Glomerular visceral epithelial cell (primary cell): ENCODE measurements at regions not wholly inside any gene's neighbourhood (a gene's known extent, or its start where the extent isn't known, plus 50 kb on each side); places are given as distances from the start of the nearest gene placed in this dataset.
"Not testable (repeated sequence)": the region's sequence is repeated elsewhere in the genome, so short reads cannot be mapped to it uniquely, and the experiment has no call there.

Experiments used
- DNase-seq: peaks from one replicate; pipeline ENCODE4 v3.0.0-alpha.2; 2016; ENCODE audit errors: extremely low spot score

DNA sequence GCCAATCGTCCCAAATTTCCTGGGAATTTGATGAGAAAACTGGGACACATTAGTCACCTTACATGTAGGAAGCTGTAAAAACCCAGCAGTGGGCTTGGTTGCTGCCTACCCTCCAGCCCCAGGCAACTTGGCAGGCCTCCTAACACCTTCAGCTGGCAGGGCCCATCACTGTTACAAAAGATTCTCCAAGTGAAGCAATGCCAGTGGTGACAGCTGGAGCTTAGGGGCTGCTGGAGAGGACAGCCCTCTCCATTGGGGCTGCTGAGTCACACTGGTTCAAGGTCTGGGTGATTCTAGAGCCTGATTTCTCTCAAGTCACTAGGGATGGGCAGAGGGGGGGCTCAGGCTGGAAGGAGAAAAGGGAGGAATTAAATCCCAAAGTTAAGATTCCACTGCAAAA lies 180.6 kb downstream of the COPRS start:
- DNase-seq, result no peak

DNA sequence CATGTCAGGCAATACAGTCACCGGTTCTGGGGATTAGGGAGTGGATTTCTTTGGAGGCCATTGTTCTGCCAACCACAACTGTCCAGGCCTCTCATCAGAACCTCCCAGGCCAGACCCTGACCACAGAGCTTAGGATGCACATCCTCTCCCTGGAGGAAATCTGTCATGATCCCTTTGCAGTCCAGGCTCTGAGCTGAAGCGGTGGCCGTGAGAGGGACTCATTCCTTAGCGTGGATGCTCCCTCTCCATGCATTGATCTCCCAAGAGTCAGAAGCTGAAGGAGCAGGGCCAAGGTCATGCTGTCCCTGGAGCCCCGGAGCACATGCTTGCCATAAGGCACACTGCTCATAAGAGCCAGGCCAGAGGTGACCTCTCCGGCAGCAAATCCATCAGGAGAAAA lies 181.4 kb downstream of the COPRS start:
- DNase-seq, result no peak

DNA sequence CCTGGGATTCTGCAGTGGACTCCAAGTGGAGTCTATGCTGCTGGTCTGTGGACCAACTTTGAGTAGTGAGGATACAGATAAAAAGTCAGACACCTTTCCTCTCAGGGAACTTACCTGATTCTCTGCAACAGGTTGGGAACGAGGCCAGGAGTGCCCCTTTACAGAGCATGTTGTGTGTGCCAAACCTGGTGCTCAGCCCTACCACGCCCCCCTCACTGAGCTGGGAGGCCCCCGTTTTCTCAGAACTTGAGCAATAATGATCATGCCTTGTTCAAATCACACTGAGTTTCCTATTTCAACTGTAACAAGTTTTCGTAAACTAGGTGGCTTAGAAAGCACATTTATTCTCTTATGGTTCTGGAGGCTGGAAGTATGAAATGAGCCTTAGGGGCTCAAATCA lies 182.0 kb downstream of the COPRS start:
- no peak for DNase-seq

DNA sequence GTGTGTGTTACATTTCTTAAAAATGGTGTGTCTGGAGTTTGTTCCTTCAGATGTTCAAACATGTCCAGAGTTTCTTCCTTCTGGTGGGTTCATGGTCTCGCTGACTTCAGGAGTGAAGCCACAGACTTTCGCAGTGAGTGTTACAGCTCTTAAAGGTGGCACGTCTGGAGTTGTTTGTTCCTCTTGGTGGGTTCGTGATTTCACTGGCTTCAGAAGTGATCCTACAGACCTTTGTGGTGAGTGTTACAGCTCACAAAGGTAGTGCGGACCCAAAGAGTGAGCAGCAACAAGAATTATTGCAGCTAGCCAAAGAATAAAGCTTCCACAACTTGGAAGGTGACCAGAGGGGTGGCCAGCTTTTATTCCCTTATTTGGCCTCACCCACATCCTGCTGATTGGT lies 183.7 kb downstream of the COPRS start:
- not testable (repeated sequence) for DNase-seq

DNA sequence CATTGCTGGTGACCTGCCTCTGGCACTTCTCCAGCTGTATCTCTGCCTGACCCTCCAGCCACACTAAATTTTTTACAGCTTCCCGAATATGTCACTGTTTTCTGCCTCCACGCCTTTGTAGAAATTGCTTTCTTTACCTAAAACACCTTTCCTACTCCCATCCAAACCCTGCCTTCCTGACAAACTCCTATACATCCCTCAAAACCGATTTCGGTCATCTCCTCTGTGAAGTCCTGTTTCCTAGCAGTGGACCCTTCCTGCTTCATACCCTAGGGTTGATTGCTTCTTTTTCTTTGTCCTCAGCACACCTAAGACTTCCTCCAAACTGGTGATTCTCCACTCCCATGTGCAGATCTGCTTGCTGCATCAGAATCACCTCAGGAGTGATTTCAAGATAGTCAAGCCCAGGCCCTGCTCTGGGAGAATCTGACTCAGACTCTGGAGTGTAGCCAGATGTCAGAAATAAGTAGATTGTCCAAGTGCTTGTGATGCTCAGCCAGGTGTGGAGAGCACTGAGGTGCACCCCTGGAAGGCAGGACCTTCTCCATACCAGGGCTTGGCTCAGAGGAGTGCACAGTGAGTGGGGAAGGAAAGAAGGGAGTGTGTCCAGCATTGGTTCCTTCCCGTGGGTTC lies 184.2 kb downstream of the COPRS start:
- DNase-seq, result peak; percentile 80

DNA sequence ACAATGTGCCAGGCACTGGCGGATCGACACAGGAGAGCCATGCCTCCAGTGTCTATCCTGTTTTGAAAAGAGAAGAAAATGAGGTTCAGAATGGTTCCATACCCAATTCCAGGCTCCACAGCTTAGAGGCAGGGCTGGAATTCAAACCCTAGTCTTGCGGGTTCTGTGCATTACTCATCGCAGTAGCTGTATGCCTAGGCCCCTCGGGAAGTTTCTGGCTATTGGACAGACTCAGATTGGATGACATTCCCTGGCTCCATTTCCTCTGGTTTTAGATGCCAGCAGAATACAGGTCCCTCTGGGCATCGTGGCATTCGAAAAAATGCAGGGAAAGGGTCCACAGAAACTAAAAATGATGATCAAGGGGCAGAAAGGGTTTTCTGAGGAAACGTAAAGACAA lies 184.7 kb downstream of the COPRS start:
- DNase-seq, result peak; percentile 51

DNA sequence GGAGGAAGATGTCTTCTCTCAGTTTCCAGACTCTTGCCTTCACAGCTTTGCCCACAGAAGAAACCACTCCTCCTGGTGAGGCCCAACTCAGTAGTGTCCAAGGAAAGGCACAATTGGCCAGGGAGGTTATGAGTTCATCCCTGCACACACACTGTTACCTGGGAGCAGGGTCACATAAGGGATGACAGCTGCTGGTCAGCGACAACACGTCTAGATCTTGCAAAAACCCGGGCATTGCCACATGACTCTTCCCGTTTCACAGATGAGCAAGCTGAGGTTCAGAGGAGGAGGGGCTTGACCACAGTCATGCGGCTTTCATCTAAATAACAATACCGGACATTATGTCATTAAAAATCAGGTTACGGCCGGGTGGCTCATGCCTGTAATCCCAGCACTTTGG lies 186.0 kb downstream of the COPRS start:
- no peak for DNase-seq

DNA sequence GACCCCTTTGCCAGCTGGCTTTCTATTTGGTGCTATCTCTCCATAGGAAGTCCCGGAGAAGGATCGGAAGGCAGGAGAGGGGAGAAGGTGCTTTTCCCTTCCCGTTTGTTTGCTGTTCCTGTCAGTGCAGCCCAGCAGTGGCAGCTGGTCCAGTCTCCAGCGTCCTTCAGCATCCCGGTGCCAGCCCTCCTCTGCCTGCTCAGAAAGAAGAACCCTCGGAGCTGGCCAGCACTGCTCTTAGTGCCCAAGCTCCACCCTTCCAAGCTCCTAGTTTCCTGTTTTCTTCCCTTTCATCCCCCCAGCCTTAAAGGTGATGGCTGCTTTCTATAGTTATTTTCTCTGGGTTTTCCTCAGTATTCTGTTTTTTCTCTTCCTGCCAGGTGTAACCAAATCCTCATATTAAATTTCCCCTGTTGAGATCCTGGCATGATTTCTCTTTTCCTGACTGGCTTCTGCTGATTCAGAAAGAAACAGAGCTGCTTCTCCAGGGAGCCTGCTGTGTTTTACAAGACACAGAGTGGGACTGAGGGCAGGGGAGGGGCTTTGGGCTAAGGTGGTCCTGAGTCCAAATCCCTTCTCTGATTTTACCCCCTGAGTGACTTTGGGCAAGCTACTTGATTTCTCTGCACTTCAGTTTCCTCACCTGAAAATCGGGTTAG lies 186.8 kb downstream of the COPRS start:
- no peak for DNase-seq

DNA sequence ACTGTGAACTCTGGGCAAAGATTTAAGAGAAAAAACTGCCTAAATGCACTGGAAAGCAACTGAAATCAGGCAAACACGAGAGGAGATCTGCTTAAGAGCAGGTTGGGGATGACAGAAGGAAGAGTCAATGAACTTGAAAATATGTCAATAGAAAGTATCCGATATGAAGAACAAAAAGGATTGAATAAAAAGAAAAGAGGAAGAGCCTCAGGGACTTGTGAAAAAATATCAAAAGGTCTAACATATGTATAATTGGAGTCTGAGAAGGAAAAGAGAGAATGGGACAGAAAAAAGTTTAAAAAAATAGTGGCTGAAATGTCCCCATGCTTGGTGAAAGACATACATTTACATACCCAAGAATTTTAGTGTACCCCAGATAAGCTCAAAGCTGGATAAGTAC lies 195.5 kb downstream of the COPRS start:
- no peak for DNase-seq

DNA sequence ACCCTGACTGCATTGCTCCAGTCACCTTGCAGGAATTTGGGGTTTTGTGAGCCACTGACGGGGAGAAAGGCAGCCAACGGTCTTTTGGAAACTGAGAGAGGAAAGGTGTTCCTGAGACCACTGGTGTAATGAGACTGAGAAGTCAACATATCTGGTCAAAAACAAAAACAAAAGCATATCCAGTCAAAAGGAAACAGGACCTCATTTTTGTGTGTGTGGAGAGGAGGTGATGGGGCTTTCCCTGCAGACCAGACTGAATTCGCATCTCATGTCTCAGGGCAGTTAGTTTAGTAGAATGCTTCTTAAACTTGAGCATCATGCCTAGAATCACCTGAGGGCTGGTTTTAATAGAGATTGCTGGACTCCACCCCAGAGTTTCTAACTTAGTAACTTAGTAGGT lies 198.4 kb downstream of the COPRS start:
- no peak for DNase-seq

DNA sequence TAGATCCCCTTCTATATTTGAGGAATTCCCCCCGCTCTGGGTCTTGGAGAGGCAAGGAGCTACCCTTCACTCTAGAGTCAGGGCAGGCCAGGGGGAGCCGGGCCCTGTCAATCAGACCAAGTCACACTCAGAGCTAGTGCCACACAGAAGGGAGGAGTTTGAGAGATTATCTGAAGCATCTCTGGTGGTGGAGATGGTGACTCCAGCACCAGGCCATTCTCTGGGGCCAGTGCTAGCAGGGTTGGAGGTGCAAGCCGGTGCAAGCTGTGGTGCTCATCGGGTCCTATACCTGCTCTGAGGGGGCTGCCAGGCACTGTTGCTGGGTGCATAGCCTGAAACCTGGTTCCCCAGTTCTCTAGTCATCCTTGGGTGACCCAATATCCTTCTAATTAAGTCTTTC lies 201.2 kb downstream of the COPRS start:
- DNase-seq, result no peak

DNA sequence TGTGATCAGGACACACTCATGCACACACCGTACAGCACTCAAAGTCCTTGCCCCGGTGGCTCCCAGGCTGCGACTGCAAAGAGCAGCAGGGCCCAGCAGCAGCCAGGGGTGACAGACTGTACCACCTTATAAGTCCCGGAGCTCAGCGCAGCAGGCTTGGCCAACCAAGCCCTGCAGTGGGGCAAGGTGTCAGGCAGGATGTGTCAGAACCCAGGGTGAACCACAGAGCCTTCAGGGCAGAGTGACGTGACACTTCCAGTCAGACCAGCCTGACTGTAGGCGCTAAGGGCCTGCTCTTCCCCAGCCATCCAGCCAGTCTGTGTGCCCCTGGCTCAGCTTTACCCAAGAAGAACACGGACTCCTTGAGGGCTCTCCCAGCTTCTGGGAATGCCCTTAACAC lies 204.1 kb downstream of the COPRS start:
- peak; percentile 52 for DNase-seq

DNA sequence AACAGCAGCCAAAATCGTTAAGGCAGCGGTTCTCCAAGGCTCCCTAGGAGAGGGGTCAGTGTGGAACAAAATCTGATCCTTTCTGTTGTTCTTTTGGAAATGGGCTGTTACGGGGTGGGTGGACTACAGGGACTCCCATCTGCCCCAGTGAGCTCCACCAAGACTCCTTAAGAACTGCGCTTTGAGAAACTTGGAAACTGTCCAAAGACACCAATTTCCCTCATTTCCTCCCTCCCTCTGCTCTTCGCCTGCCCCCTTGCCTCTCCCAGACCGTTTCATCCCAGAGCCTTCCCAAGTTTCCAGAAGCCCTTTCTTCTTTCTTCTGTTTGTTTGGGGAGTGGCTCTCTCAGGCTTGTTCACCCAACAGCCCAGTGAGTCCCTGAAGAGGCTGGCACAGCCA lies 205.4 kb downstream of the COPRS start:
- DNase-seq, result no peak

DNA sequence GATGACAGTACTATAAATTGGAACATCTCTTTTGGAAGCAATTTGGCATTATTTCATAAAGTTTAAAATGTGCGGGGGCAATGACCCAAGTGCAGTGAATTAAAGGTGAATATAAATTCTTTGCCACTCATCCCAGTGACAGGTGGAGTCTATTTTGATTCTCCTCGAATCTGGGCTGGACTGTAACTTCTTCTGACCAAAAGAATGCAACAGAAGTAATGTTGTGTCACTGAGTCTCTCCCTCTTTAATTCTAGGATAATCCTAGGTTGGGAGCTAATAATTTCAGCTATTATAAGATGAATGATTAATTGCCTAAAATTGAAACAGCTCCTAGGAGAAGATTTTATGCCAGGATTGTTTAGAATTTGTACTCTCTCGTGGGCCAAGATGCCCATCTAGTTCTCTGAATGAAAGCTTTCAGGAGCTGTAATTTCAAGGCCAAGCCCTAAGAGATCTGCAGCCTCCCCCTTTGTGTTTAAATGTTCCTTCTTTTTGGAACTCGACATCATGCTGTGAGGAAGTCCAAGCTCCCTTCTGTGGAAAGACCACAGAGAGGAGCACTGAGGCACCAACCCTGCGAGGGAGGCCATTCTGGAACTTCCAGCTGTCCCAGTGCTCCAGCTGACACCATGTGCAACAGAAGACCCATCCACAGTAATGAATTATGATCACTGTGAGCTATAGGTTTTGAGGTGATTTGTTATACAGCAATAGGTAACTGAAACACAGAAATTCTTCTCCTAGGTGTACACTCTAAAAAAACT lies 208.1 kb downstream of the COPRS start:
- no peak for DNase-seq

DNA sequence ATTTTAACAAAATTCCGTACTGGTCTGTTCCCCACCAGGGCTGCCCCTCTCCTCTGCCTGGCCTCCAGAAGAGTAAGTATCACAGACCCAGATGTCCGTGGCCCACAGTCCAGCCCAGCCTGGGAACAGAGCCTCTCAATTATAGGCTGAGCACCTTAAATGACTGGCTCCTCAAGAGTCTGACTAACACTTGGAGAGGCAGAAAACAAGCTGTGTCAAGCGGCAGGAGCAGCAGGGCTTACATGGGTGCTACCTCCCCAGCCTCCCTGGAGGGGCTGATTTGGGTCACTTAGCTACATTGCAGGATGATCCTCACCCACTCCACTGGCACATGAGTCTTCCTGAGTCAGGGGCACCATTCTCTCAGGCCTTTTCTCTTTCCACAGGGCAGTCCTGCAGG lies 209.7 kb downstream of the COPRS start:
- DNase-seq, result no peak

DNA sequence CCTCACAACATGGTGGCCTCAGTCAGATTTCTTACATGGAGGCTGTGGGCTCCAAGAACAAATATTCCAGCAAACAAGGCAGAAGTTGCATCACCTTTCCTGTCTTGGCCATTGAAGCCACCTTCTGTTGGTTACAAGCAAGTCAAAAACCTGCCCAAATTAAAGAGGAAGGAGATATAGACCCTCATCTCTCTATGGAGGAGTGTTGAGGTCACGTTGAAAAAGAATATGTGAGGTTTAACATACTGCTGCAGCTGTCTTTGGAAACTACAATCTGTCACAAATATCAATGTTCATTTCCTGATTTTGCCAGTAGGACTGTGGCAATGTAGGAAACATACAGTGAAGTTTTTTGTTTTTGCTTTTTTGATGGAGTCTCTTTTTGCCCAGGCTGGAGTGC lies 211.4 kb downstream of the COPRS start:
- DNase-seq, result no peak

DNA sequence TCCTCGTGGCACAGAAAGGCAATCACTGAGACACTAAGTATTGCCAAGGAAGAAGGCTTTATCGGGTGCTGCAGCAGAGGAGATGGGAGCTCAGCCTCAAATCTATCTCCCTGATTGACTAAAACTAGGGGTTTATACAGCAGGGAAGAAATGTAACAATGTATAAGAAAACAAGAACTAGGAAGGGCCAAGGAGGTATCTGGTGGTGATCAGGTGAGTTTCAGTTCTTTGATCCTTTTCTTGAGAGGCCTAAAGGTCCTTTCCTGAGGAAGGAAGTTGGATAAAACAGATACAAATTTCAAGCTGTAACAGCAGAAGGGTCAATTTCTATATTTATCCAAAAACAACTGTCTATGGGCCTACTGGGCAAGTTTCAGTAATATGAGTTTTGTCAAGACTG lies 212.4 kb downstream of the COPRS start:
- DNase-seq, result no peak

DNA sequence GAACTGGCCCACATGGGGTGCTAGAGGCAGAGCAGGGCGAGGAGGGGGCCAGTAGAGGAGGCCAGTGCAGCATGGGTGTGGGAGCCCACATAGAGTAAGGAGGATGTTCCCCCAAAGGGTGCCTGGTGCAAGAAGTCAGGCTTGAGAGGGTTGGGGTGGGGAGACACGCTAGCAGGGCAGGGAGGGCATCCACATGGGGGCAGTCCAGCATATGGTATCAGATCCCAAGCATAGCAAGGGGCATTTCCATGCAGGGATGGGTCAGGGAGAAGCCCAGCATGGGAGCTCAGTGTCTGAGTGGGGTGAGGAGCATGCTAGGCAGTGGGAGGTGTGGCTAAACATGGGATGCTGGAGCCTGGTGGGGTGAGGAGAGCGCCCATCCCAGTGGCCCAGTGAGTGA lies 213.7 kb downstream of the COPRS start:
- DNase-seq, result no peak

DNA sequence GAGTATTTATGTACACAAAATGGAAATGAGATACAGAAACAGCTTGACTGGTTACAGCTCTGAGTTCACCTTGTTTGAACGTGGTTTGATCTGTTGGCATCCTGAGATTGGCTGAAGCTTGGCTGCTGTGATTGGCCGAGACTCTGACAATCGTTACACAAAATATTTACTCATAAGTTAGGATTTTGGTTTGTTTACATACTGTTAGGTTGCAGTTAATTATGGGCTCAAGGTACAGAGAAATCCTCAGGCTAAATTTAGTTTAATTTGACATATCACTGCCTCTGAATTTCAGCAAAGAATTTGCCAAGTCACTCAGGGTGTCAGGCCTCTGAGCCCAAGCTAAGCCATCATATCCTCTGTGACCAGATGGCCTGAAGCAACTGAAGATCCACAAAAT lies 227.3 kb downstream of the COPRS start:
- no peak for DNase-seq

DNA sequence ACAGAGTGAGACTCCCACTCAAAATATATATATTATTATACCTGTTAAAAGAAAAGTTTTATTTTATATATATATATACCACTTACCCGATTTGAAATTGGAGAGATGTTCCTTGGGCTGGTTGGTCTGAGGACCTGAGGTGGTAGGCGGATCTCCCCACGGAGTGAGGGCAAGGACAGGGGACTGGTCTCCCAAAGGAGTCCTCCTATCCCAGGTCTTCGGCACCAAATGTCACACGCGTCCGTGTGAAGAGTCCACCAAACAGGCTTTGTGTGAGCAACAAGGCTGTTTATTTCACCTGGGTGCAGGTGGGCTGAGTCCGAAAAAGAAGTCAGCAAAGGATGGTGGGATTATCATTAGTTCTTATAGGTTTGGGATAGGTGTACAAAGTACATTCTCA lies 228.2 kb downstream of the COPRS start:
- DNase-seq, result not testable (repeated sequence)

DNA sequence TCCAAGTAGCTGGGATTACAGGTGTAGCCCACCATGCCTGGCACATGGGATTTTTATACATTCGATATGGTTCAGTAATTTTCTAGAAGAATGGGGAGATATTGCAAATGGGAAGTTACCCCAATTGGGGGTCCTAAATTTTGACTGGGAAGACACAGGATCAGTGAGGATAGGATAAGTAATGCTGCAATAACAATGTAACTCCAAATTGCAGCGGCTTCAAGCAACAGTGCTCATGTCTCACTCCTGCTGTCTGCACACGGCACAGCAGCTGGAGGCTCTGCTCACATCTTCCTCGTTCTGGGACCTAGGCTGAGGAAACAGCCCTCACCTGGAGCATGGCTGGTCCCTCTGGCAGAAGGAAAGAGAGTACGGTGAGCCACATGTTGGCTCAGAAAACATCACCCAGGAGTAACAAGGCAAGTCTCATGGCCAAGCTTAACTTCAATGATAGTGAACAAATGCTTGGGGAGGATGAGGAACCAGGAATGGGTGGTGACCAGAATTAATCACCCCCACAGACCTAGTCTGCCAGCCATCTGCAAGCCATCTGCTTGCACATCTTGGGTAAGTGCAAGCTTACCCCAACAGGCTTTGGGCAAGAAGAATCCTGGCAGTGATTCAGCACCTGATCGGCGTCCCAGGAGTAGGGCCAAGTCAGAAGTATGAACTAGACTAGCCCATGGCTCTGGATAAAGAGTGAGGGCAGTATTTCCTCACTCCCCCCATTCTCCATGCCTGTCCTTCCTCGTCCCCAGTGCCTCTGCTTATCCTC lies 229.2 kb downstream of the COPRS start:
- DNase-seq, result no peak

DNA sequence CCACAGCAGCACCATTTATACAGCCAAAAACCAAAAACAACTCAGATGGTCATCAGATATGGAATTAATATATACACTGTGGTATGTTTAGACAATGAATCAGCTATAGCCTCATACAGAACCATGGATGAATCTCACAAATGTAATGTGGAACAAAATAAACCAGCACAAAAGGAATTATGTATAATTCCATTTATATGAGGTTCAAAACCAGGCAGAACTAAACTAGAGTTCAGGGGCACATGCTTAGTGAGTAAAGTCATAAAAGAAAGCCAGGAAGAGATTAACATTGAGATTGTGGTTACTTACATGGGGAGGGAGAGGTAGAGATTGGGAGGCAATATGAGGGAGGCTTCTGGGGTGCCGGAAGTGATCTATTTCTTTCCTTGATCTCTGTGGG lies 231.1 kb downstream of the COPRS start:
- DNase-seq, result no peak

DNA sequence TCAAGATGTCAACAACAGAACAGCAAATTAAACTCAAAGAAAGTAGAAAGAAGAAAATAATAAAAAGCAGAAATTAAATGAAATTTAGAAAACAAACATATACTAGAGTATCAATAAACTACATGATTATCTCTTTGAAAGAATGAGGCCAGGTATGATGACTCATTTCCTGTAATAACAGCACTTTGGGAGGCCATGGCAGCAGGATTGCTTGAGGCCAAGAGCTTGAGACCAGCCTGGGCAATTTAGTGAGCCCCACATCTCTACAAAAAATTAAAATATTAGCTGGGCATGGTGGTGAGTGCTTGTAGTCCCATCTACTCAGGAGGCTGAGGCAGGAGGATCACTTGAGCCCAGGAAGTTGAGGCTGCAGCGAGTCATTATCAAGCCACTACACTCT lies 232.5 kb downstream of the RAB11FIP4 start:
- no peak for DNase-seq
